ENCODE measurements at regions not wholly inside any gene's neighbourhood (a gene's known extent, or its start where the extent isn't known, plus 50 kb on each side); places are given as distances from the start of the nearest gene placed in this dataset.

DNA sequence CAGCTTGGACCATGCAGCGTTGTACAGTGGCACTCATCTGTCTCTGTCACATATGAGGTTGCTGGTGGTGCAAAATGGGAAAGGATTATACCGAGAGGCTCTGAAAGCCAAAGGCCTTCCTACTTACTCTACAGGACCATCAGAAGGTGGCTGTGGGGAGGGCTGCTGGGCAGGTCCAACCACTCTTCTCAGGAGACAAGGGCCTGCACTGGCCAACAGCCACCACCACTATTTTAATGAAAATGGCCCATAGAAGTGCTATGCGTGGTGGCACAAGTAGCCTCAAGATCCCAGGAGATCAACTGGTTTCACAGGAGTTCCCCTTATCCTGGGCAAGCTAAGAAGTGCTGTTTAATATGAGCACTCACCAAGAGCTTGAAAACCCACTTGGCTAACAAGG, 52.3 kb downstream of the MRPL57 start:
- H3K4me3 ChIP-seq (ENCODE audit: low read length): no peak overlapping the region
- H3K36me3 ChIP-seq (ENCODE audit: low read depth, low read length): no peaks in the 10 kb centered on the region
- peaks cover 2% of the 10 kb centered on the region; the same call in 1 of the 2 replicates for H3K27me3 ChIP-seq (ENCODE audit: low read length)
- no peaks in the 10 kb centered on the region for H3K9me2 ChIP-seq (replicated peaks; ENCODE audit: low read length)
- CTCF ChIA-PET: no interaction called here
- H3F3A ChIP-seq (ENCODE audit: low read length, unreplicated experiment): no peaks in the 10 kb centered on the region
- no peak overlapping the region for H2AFZ ChIP-seq (ENCODE audit: low read length)
- H3K4me1 ChIP-seq (ENCODE audit: insufficient read depth, low read length): no peaks in the 10 kb centered on the region
- intact Hi-C loops (cut with micrococcal nuclease): no loop called here
- ATAC-seq (no peak), DNase-seq (no peak)
- no peak overlapping the region for H3K9ac ChIP-seq (ENCODE audit: low read length)
- POLR2A ChIA-PET (ENCODE audit: unreplicated experiment): no interaction called here
- no peaks in the 10 kb centered on the region for H4K20me1 ChIP-seq (ENCODE audit: low read length)
- no peak overlapping the region for H3K4me2 ChIP-seq (ENCODE audit: low read length)
- TF ChIP-seq, protein P1, sequence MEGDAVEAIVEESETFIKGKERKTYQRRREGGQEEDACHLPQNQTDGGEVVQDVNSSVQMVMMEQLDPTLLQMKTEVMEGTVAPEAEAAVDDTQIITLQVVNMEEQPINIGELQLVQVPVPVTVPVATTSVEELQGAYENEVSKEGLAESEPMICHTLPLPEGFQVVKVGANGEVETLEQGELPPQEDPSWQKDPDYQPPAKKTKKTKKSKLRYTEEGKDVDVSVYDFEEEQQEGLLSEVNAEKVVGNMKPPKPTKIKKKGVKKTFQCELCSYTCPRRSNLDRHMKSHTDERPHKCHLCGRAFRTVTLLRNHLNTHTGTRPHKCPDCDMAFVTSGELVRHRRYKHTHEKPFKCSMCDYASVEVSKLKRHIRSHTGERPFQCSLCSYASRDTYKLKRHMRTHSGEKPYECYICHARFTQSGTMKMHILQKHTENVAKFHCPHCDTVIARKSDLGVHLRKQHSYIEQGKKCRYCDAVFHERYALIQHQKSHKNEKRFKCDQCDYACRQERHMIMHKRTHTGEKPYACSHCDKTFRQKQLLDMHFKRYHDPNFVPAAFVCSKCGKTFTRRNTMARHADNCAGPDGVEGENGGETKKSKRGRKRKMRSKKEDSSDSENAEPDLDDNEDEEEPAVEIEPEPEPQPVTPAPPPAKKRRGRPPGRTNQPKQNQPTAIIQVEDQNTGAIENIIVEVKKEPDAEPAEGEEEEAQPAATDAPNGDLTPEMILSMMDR (conservative IDR thresholded peaks at IDR 0.05; ENCODE audit: low read depth, low read length): no peak
- no peak for TF ChIP-seq EZH2phosphoT487 (IDR thresholded peaks at IDR 0.05; ENCODE audit: borderline replicate concordance, low read length)
- TF ChIP-seq EZH2 (IDR thresholded peaks at IDR 0.05; ENCODE audit: low read length, unreplicated experiment): no peak
- H3K79me2 ChIP-seq (ENCODE audit: low read length): no peaks in the 10 kb centered on the region
- BruUV-seq (replicated peaks): no TSS peak
- no peaks in the 10 kb centered on the region for H3K9me3 ChIP-seq (ENCODE audit: low read length)
- no peak overlapping the region for H3K27ac ChIP-seq (ENCODE audit: low read length)

DNA sequence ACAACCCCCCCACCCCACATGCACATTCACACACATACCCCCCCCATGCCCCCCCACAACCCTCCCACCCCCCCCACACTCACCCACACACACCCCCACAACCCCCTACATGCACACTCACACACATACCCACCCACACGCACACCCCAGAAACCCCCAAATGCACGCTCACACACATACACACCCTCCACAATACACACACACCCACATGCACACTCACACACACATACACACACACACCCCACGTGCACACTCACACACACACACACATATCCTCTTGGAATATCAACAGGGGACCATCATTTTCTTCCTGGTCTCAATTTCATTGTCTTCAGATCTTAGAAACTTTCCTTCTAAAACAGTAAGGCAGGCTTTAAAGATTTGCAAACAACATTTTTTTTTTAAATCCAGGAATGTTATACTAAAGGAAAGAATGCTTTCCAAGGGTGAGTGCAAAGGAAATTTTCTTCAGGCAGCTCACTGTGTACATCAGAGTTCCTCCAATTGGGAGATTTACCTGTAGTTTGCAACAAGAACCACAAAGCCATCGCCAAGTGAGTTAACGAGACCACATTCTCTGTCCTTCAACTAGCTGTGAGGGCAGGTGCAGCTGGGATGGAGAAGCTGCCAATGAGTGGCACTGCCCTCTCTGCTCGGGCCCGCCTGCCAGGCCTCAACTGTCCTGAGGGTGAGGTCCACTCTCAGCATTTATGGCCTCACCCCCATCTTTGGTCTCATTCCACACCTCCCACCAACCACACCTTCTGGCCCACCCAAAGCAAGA, 53.0 kb downstream of the MRPL57 start:
- Histone ChIP-seq H4K20me1 (ENCODE audit: low read length) (no peaks in the 10 kb centered on the region), H3K9me3 (ENCODE audit: low read length) (no peaks in the 10 kb centered on the region), H3K79me2 (ENCODE audit: low read length) (no peaks in the 10 kb centered on the region), H3K36me3 (ENCODE audit: low read depth, low read length) (no peaks in the 10 kb centered on the region), H3K27me3 (ENCODE audit: low read length) (peaks cover 3% of the 10 kb centered on the region; the same call in 1 of the 2 replicates), H3K27ac (ENCODE audit: low read length) (no peak overlapping the region), H3K4me2 (ENCODE audit: low read length) (no peak overlapping the region), H3K4me3 (ENCODE audit: low read length) (no peak overlapping the region), H3K4me1 (ENCODE audit: insufficient read depth, low read length) (peaks cover 1% of the 10 kb centered on the region; the same call in 1 of the 2 replicates), H2AFZ (ENCODE audit: low read length) (no peak overlapping the region), H3K9ac (ENCODE audit: low read length) (no peak overlapping the region), H3F3A (ENCODE audit: low read length, unreplicated experiment) (no peaks in the 10 kb centered on the region), H3K9me2 (replicated peaks; ENCODE audit: low read length) (no peaks in the 10 kb centered on the region)
- POLR2A ChIA-PET (ENCODE audit: unreplicated experiment): no interaction called here
- CTCF ChIA-PET: no interaction called here
- ATAC-seq (no peak), DNase-seq (no peak)
- TF ChIP-seq, protein P1 (conservative IDR thresholded peaks at IDR 0.05; ENCODE audit: low read depth, low read length): no peak
- TF ChIP-seq EZH2phosphoT487 (IDR thresholded peaks at IDR 0.05; ENCODE audit: borderline replicate concordance, low read length): no peak
- no peak for TF ChIP-seq EZH2 (IDR thresholded peaks at IDR 0.05; ENCODE audit: low read length, unreplicated experiment)
- intact Hi-C loops (cut with micrococcal nuclease): no loop called here
- no TSS peak for BruUV-seq (replicated peaks)

DNA sequence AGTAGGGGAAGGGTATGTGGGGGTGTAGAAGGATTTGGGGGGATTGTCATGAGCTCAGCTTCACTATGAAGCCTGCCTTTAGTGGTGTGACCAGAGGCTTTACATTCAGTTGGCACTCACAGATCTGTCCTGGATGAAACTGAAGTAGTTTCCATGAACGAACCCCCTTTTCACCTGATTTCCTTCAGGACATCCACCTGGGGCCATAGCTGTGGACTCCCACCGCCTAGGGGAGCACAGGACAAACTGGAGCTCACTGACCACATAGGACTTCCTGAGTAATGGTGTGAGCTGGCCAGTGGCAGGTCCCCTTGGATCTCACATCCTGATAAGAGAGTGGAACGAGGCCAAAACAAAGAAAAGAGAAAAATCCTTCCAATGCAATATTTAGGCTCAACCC, 54.1 kb downstream of the MRPL57 start:
- Histone ChIP-seq H3K9me3 (ENCODE audit: low read length) (no peaks in the 10 kb centered on the region), H3K27ac (ENCODE audit: low read length) (no peak overlapping the region), H3K4me3 (ENCODE audit: low read length) (no peak overlapping the region), H3K4me2 (ENCODE audit: low read length) (no peak overlapping the region), H3K36me3 (ENCODE audit: low read depth, low read length) (no peaks in the 10 kb centered on the region), H4K20me1 (ENCODE audit: low read length) (no peaks in the 10 kb centered on the region), H3K9me2 (replicated peaks; ENCODE audit: low read length) (no peaks in the 10 kb centered on the region), H3K27me3 (ENCODE audit: low read length) (peaks cover 3% of the 10 kb centered on the region; the same call in 1 of the 2 replicates), H3K9ac (ENCODE audit: low read length) (no peak overlapping the region), H3K4me1 (ENCODE audit: insufficient read depth, low read length) (peaks cover 6% of the 10 kb centered on the region; the same call in 1 of the 2 replicates), H3F3A (ENCODE audit: low read length, unreplicated experiment) (no peaks in the 10 kb centered on the region), H2AFZ (ENCODE audit: low read length) (no peak overlapping the region), H3K79me2 (ENCODE audit: low read length) (no peaks in the 10 kb centered on the region)
- BruUV-seq (replicated peaks): no TSS peak
- ATAC-seq: no peak
- ChIA-PET CTCF (no interaction called here), POLR2A (ENCODE audit: unreplicated experiment) (no interaction called here)
- TF ChIP-seq, protein P1 (conservative IDR thresholded peaks at IDR 0.05; ENCODE audit: low read depth, low read length): no peak
- TF ChIP-seq EZH2phosphoT487 (IDR thresholded peaks at IDR 0.05; ENCODE audit: borderline replicate concordance, low read length) (no peak), EZH2 (IDR thresholded peaks at IDR 0.05; ENCODE audit: low read length, unreplicated experiment) (no peak)
- DNase-seq: no peak
- intact Hi-C loops (cut with micrococcal nuclease): no loop called here

All from PC-3 (cell line).